ENCODE measurements at regions not wholly inside any gene's neighbourhood (a gene's known extent, or its start where the extent isn't known, plus 50 kb on each side); places are given as distances from the start of the nearest gene placed in this dataset.

GRCh38 chr5:74075501-74076484 is 449.8 kb downstream of the ARHGEF28 start:
- no peaks in the 10 kb centered on the region for H3K27me3 ChIP-seq (ENCODE audit: insufficient read depth, low read length)
- H3K4me1 ChIP-seq (ENCODE audit: insufficient read depth, low read length): no peaks in the 10 kb centered on the region
- no peaks in the 10 kb centered on the region for H3K9me3 ChIP-seq (ENCODE audit: low read depth, low read length)
- H3K4me3 ChIP-seq (ENCODE audit: low read length): no peak overlapping the region

- Histone ChIP-seq H3K9me3 (ENCODE audit: low read depth, low read length) (no peaks in the 10 kb centered on the region), H3K27me3 (ENCODE audit: insufficient read depth, low read length) (no peaks in the 10 kb centered on the region), H3K4me3 (ENCODE audit: low read length) (no peak overlapping the region), H3K4me1 (ENCODE audit: insufficient read depth, low read length) (no peaks in the 10 kb centered on the region)
These were observed 448.1 kb downstream of the ARHGEF28 start for GRCh38 chr5:74074111-74074510.

DNA sequence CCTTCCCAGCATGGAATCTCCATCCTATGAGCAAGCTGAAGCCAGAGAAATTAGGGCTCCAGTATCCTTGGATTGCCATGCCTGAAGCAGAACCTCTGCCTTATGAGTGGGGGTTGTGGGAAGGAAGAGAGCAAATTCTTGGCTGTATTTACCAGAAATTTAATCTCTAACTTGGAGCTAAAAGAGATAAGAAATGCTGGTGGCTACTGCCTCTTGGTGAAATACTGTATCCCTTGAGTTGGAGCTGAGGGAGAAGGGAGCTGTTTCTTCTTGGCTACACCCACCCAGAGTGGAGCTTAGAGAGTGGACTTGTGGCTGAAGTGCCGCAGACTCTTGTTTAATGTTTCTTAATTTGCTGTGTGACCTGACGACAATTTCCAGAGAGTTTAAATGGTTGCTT is 447.3 kb downstream of the ARHGEF28 start:
- Histone ChIP-seq H3K4me3 (ENCODE audit: low read length) (no peak overlapping the region), H3K9me3 (ENCODE audit: low read depth, low read length) (no peaks in the 10 kb centered on the region), H3K4me1 (ENCODE audit: insufficient read depth, low read length) (no peaks in the 10 kb centered on the region), H3K27me3 (ENCODE audit: insufficient read depth, low read length) (no peaks in the 10 kb centered on the region)

DNA sequence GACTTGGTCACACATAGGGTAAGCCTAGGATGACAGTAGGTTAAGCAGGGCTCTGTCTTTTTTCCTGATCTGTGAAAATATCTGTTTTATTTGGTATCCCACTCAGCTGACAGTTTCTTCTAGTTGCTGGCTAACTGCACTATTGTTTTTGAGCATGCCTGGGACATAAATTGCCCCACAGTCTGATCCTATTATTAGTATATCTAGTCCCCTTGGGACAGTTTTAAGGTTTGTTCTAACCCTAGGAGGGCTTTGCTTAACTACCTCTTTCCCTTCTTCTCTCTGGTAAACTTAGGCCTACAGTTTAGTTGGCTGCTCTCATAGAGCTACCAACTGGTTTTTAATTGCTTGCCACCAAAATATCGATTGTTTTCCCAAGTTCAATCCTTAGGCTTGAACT is 446.6 kb downstream of the ARHGEF28 start:
- no peak overlapping the region for H3K4me3 ChIP-seq (ENCODE audit: low read length)
- H3K9me3 ChIP-seq (ENCODE audit: low read depth, low read length): no peaks in the 10 kb centered on the region
- no peaks in the 10 kb centered on the region for H3K27me3 ChIP-seq (ENCODE audit: insufficient read depth, low read length)
- no peaks in the 10 kb centered on the region for H3K4me1 ChIP-seq (ENCODE audit: insufficient read depth, low read length)

DNA sequence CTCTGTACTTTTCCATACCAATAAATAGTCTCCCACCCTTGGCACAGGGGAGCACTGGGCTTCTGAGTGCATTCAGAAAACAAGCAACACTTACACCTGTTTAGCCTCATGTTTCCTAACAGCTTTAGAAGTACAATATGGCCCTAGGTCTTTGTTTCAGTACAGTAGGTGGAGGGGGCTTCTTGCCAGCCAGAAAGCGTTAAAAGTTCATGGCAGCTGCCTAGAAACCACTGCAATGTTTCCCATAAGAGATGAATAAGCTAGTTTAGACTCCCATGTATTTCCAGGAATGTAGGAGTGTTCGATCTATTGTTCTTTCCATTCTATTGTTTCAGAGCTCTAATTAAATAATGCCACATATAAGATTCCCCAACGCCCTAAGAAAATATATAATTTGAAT is 444.8 kb downstream of the ARHGEF28 start:
- Histone ChIP-seq H3K27me3 (ENCODE audit: insufficient read depth, low read length) (no peaks in the 10 kb centered on the region), H3K4me3 (ENCODE audit: low read length) (no peak overlapping the region), H3K4me1 (ENCODE audit: insufficient read depth, low read length) (no peaks in the 10 kb centered on the region), H3K9me3 (ENCODE audit: low read depth, low read length) (no peaks in the 10 kb centered on the region)

- no peaks in the 10 kb centered on the region for H3K9me3 ChIP-seq (ENCODE audit: low read depth, low read length)
- H3K4me1 ChIP-seq (ENCODE audit: insufficient read depth, low read length): no peaks in the 10 kb centered on the region
- no peak overlapping the region for H3K4me3 ChIP-seq (ENCODE audit: low read length)
- H3K27me3 ChIP-seq (ENCODE audit: insufficient read depth, low read length): no peaks in the 10 kb centered on the region
These were observed 443.7 kb downstream of the ARHGEF28 start for GRCh38 chr5:74069741-74070140.

GRCh38 chr5:74067748-74068541 is 441.9 kb downstream of the ARHGEF28 start:
- no peaks in the 10 kb centered on the region for H3K4me1 ChIP-seq (ENCODE audit: insufficient read depth, low read length)

GRCh38 chr5:74064911-74065310 is 438.9 kb downstream of the ARHGEF28 start:
- H3K4me1 ChIP-seq (ENCODE audit: insufficient read depth, low read length): no peaks in the 10 kb centered on the region
- no peaks in the 10 kb centered on the region for H3K9me3 ChIP-seq (ENCODE audit: low read depth, low read length)
- H3K27me3 ChIP-seq (ENCODE audit: insufficient read depth, low read length): no peaks in the 10 kb centered on the region

More at GRCh38 chr5:74067748-74068541, 441.9 kb downstream of the ARHGEF28 start:
- H3K9me3 ChIP-seq (ENCODE audit: low read depth, low read length): no peaks in the 10 kb centered on the region
- no peak overlapping the region for H3K4me3 ChIP-seq (ENCODE audit: low read length)
- no peaks in the 10 kb centered on the region for H3K27me3 ChIP-seq (ENCODE audit: insufficient read depth, low read length)

GRCh38 chr5:74064225-74064624 is 438.2 kb downstream of the ARHGEF28 start:
- Histone ChIP-seq H3K27me3 (ENCODE audit: insufficient read depth, low read length) (no peaks in the 10 kb centered on the region), H3K4me1 (ENCODE audit: insufficient read depth, low read length) (no peaks in the 10 kb centered on the region), H3K4me3 (ENCODE audit: low read length) (no peak overlapping the region), H3K9me3 (ENCODE audit: low read depth, low read length) (no peaks in the 10 kb centered on the region)

More at GRCh38 chr5:74064911-74065310, 438.9 kb downstream of the ARHGEF28 start:
- no peak overlapping the region for H3K4me3 ChIP-seq (ENCODE audit: low read length)

DNA sequence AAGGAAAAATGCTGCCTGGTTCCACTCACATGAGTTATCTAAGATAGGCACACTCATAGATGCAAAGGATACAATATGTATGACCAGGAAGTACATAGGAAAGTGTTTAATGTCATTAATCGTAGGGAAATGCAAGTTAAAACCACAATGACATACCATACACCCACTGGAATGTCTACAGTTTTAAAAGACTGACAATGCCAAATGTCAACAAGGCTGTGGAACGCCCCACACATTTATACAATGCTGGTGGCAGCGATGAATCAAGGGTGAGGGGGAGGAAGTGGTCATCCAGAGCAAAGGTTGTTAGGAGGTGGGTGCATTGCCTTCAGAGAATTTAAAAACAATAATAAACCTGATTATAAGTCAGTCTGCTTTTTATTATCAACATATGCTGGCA is 437.8 kb downstream of the ARHGEF28 start:
- Histone ChIP-seq H3K4me3 (ENCODE audit: low read length) (no peak overlapping the region), H3K9me3 (ENCODE audit: low read depth, low read length) (no peaks in the 10 kb centered on the region), H3K27me3 (ENCODE audit: insufficient read depth, low read length) (no peaks in the 10 kb centered on the region), H3K4me1 (ENCODE audit: insufficient read depth, low read length) (no peaks in the 10 kb centered on the region)

GRCh38 chr5:74063346-74063745 is 437.4 kb downstream of the ARHGEF28 start:
- Histone ChIP-seq H3K27me3 (ENCODE audit: insufficient read depth, low read length) (no peaks in the 10 kb centered on the region), H3K4me1 (ENCODE audit: insufficient read depth, low read length) (no peaks in the 10 kb centered on the region), H3K4me3 (ENCODE audit: low read length) (no peak overlapping the region), H3K9me3 (ENCODE audit: low read depth, low read length) (no peaks in the 10 kb centered on the region)

DNA sequence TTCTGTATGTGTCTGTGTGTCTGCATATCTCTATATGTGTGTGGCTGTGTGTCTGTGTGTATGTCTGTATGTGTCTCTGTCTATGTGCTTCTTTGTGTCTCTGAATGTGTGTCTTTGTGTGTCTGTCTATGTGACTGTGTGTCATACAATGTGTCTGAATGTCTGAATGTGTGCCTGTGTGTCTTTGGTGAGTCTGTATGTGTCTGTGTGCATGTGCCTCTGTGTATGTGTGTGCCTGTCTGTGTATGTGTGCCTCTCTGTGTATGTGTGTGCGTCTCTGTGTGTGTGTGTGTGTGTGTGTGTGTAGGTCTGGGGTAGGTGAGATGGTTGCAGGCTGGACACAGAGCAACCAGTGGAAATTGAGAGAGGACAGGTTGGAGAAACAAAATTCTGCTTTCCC is 435.3 kb downstream of the ARHGEF28 start:
- H3K27me3 ChIP-seq (ENCODE audit: insufficient read depth, low read length): no peaks in the 10 kb centered on the region
- H3K4me1 ChIP-seq (ENCODE audit: insufficient read depth, low read length): no peaks in the 10 kb centered on the region
- no peaks in the 10 kb centered on the region for H3K9me3 ChIP-seq (ENCODE audit: low read depth, low read length)
- H3K4me3 ChIP-seq (ENCODE audit: low read length): no peak overlapping the region

GRCh38 chr5:74059706-74060105 is 433.7 kb downstream of the ARHGEF28 start:
- Histone ChIP-seq H3K4me3 (ENCODE audit: low read length) (no peak overlapping the region), H3K9me3 (ENCODE audit: low read depth, low read length) (no peaks in the 10 kb centered on the region)

GRCh38 chr5:74056789-74057164 is 430.8 kb downstream of the ARHGEF28 start:
- Histone ChIP-seq H3K4me3 (ENCODE audit: low read length) (no peak overlapping the region), H3K27me3 (ENCODE audit: insufficient read depth, low read length) (peaks cover 5% of the 10 kb centered on the region), H3K4me1 (ENCODE audit: insufficient read depth, low read length) (no peaks in the 10 kb centered on the region), H3K9me3 (ENCODE audit: low read depth, low read length) (no peaks in the 10 kb centered on the region)

More at GRCh38 chr5:74059706-74060105, 433.7 kb downstream of the ARHGEF28 start:
- no peaks in the 10 kb centered on the region for H3K4me1 ChIP-seq (ENCODE audit: insufficient read depth, low read length)
- H3K27me3 ChIP-seq (ENCODE audit: insufficient read depth, low read length): peaks cover 5% of the 10 kb centered on the region

DNA sequence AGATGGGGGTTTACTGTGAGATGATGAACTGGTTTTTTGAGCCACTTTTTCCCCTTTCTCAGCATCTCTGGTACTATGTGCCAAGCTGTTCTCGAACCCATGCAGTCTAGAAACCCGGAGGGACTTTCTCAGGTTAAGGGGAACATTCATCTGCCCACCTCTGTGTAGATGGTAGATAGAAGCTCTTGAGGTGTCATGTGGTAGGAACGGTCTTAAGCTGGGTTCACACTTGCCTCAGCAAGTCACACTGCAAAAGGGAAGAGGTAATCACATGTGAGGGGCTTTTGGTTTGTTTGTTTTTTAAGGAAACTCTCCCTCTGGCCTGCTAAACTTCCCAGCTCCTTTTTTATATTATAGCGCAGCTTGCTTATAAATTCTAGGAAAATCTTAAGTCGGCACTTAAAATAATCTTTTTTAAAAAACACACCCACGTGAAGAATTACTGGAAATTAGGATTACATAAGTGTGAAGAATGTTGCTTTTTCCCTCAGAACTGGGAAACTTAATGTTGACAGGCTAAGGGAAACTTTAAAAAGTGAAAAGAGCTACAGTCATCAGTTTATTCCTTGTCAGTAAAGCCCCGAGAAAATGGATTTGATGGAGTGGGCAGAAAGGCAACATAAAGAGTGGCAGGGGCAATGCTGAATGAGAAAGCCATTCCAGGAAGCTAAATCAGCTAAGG is 430.3 kb downstream of the ARHGEF28 start:
- Histone ChIP-seq H3K4me1 (ENCODE audit: insufficient read depth, low read length) (no peaks in the 10 kb centered on the region), H3K4me3 (ENCODE audit: low read length) (no peak overlapping the region), H3K27me3 (ENCODE audit: insufficient read depth, low read length) (peaks cover 5% of the 10 kb centered on the region), H3K9me3 (ENCODE audit: low read depth, low read length) (no peaks in the 10 kb centered on the region)
